ENCODE measurements at regions not wholly inside any gene's neighbourhood (a gene's known extent, or its start where the extent isn't known, plus 50 kb on each side); places are given as distances from the start of the nearest gene placed in this dataset.

DNA sequence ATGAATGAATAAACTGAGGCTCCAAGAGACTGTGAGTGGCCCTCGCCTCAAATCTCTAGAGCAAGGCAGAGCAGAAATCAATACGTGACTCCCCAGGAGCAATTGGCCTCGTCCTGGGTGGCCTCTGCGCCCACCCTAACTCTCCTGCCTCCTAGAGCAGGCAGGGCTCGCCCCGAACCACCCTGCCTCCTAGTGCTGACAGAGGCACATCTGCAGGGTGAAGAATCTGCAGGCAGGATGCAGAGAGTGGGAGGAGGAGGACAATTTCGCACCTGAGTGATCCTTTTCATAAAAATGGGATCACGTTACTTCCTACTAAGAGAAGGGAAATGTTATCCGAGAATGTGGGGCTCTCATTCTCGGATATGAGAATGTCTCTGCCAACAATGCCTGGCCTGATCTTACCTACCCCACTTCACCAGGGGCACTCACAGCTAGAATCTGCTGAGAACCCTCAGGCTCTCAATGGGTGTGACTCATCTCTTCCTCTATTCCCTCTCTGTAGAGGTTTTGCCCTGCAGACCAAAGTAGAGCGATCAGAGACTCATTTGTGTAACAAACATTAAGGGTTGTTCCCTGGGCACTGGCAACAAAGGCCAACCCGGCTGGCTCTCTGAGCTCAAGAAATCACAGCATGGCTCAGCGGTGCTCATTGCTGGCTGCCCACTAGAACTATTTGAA is 61.7 kb upstream of the BCL2L14 start (continued):
- TF ChIP-seq, protein P1, sequence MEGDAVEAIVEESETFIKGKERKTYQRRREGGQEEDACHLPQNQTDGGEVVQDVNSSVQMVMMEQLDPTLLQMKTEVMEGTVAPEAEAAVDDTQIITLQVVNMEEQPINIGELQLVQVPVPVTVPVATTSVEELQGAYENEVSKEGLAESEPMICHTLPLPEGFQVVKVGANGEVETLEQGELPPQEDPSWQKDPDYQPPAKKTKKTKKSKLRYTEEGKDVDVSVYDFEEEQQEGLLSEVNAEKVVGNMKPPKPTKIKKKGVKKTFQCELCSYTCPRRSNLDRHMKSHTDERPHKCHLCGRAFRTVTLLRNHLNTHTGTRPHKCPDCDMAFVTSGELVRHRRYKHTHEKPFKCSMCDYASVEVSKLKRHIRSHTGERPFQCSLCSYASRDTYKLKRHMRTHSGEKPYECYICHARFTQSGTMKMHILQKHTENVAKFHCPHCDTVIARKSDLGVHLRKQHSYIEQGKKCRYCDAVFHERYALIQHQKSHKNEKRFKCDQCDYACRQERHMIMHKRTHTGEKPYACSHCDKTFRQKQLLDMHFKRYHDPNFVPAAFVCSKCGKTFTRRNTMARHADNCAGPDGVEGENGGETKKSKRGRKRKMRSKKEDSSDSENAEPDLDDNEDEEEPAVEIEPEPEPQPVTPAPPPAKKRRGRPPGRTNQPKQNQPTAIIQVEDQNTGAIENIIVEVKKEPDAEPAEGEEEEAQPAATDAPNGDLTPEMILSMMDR (IDR thresholded peaks at IDR 0.05 in 2 of 3, conservative IDR thresholded peaks at IDR 0.05 in 1 of 3; ENCODE audit: control insufficient read depth in 2 of 3, extremely low read depth in 1 of 3, insufficient read depth in 1 of 3, low read depth in 3 of 3, low read length in 3 of 3) = peak; percentile 33 to 45 (median 41); a peak in 5 of 6 replicates
- TF ChIP-seq MTA3 (IDR thresholded peaks at IDR 0.05; ENCODE audit: borderline replicate concordance, low read length) = peak; percentile 77; the same call in 1 of the 2 replicates
- TF ChIP-seq ZNF217 (IDR thresholded peaks at IDR 0.05) = no peak
- TF ChIP-seq SIN3A (IDR thresholded peaks at IDR 0.05; ENCODE audit: low read depth, low read length) = no peak
- TF ChIP-seq, protein P2, sequence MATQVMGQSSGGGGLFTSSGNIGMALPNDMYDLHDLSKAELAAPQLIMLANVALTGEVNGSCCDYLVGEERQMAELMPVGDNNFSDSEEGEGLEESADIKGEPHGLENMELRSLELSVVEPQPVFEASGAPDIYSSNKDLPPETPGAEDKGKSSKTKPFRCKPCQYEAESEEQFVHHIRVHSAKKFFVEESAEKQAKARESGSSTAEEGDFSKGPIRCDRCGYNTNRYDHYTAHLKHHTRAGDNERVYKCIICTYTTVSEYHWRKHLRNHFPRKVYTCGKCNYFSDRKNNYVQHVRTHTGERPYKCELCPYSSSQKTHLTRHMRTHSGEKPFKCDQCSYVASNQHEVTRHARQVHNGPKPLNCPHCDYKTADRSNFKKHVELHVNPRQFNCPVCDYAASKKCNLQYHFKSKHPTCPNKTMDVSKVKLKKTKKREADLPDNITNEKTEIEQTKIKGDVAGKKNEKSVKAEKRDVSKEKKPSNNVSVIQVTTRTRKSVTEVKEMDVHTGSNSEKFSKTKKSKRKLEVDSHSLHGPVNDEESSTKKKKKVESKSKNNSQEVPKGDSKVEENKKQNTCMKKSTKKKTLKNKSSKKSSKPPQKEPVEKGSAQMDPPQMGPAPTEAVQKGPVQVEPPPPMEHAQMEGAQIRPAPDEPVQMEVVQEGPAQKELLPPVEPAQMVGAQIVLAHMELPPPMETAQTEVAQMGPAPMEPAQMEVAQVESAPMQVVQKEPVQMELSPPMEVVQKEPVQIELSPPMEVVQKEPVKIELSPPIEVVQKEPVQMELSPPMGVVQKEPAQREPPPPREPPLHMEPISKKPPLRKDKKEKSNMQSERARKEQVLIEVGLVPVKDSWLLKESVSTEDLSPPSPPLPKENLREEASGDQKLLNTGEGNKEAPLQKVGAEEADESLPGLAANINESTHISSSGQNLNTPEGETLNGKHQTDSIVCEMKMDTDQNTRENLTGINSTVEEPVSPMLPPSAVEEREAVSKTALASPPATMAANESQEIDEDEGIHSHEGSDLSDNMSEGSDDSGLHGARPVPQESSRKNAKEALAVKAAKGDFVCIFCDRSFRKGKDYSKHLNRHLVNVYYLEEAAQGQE (IDR thresholded peaks at IDR 0.05; ENCODE audit: low read depth, low read length) = no peak
- TF ChIP-seq, protein P3, sequence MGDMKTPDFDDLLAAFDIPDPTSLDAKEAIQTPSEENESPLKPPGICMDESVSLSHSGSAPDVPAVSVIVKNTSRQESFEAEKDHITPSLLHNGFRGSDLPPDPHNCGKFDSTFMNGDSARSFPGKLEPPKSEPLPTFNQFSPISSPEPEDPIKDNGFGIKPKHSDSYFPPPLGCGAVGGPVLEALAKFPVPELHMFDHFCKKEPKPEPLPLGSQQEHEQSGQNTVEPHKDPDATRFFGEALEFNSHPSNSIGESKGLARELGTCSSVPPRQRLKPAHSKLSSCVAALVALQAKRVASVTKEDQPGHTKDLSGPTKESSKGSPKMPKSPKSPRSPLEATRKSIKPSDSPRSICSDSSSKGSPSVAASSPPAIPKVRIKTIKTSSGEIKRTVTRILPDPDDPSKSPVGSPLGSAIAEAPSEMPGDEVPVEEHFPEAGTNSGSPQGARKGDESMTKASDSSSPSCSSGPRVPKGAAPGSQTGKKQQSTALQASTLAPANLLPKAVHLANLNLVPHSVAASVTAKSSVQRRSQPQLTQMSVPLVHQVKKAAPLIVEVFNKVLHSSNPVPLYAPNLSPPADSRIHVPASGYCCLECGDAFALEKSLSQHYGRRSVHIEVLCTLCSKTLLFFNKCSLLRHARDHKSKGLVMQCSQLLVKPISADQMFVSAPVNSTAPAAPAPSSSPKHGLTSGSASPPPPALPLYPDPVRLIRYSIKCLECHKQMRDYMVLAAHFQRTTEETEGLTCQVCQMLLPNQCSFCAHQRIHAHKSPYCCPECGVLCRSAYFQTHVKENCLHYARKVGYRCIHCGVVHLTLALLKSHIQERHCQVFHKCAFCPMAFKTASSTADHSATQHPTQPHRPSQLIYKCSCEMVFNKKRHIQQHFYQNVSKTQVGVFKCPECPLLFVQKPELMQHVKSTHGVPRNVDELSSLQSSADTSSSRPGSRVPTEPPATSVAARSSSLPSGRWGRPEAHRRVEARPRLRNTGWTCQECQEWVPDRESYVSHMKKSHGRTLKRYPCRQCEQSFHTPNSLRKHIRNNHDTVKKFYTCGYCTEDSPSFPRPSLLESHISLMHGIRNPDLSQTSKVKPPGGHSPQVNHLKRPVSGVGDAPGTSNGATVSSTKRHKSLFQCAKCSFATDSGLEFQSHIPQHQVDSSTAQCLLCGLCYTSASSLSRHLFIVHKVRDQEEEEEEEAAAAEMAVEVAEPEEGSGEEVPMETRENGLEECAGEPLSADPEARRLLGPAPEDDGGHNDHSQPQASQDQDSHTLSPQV (IDR thresholded peaks at IDR 0.05) = 0 out of 2 replicates have a peak, but pooled peaks have one; percentile 8
- TF ChIP-seq, protein P4, sequence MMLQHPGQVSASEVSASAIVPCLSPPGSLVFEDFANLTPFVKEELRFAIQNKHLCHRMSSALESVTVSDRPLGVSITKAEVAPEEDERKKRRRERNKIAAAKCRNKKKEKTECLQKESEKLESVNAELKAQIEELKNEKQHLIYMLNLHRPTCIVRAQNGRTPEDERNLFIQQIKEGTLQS (IDR thresholded peaks at IDR 0.05; ENCODE audit: borderline replicate concordance, extremely low read depth, low read depth, low read length) = no peak
- TF ChIP-seq POLR2AphosphoS2 (IDR thresholded peaks at IDR 0.05; ENCODE audit: low read depth, low read length) = no peak
- TF ChIP-seq, protein P5, sequence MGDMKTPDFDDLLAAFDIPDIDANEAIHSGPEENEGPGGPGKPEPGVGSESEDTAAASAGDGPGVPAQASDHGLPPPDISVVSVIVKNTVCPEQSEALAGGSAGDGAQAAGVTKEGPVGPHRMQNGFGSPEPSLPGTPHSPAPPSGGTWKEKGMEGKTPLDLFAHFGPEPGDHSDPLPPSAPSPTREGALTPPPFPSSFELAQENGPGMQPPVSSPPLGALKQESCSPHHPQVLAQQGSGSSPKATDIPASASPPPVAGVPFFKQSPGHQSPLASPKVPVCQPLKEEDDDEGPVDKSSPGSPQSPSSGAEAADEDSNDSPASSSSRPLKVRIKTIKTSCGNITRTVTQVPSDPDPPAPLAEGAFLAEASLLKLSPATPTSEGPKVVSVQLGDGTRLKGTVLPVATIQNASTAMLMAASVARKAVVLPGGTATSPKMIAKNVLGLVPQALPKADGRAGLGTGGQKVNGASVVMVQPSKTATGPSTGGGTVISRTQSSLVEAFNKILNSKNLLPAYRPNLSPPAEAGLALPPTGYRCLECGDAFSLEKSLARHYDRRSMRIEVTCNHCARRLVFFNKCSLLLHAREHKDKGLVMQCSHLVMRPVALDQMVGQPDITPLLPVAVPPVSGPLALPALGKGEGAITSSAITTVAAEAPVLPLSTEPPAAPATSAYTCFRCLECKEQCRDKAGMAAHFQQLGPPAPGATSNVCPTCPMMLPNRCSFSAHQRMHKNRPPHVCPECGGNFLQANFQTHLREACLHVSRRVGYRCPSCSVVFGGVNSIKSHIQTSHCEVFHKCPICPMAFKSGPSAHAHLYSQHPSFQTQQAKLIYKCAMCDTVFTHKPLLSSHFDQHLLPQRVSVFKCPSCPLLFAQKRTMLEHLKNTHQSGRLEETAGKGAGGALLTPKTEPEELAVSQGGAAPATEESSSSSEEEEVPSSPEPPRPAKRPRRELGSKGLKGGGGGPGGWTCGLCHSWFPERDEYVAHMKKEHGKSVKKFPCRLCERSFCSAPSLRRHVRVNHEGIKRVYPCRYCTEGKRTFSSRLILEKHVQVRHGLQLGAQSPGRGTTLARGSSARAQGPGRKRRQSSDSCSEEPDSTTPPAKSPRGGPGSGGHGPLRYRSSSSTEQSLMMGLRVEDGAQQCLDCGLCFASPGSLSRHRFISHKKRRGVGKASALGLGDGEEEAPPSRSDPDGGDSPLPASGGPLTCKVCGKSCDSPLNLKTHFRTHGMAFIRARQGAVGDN (IDR thresholded peaks at IDR 0.05) = peak; percentile 75; the same call in 1 of the 2 replicates
- TF ChIP-seq CBFB (IDR thresholded peaks at IDR 0.05; ENCODE audit: low read depth) = 0 out of 2 replicates have a peak, but pooled peaks have one; percentile 30
- TF ChIP-seq FOXM1 (IDR thresholded peaks at IDR 0.05; ENCODE audit: low read depth, low read length) = no peak; the same call in 1 of the 2 replicates

All from GM12878 (cell line).